ENCODE measurements at regions not wholly inside any gene's neighbourhood (a gene's known extent, or its start where the extent isn't known, plus 50 kb on each side); places are given as distances from the start of the nearest gene placed in this dataset.

DNA sequence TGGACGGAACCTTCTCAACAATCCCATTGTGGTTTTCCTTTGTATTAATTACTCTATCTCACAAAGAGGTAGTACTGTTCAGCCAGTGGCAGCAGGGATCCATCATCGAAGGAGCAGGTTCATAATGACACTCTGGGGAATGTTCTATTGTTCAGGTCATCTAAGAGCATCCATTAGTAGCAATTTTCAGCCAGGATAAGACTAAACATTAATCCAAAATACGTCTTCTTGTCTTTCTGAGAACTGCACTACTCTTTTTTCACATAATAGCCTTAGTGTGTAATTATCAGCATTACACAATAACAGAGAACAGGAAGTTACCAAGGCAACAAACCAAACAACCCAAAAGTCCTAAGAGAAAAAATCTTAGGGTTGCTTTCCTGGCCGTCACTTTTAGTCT is 259.5 kb upstream of the VWC2 start:
- no peak overlapping the region for H3K27ac Mint-ChIP-seq
- Histone ChIP-seq H3K9ac (no peak overlapping the region), H3K4me1 (no peaks in the 10 kb centered on the region), H3K9me3 (ENCODE audit: low read depth) (no peaks in the 10 kb centered on the region), H3K36me3 (no peaks in the 10 kb centered on the region), H2AFZ (replicated peaks) (no peak overlapping the region), H3K79me2 (ENCODE audit: low read depth) (no peaks in the 10 kb centered on the region), H3K4me2 (no peak overlapping the region), H4K20me1 (ENCODE audit: low read depth) (no peaks in the 10 kb centered on the region), H3K27me3 (no peaks in the 10 kb centered on the region), H3K27ac (no peak overlapping the region), H3K4me3 (no peak overlapping the region), H3F3A (ENCODE audit: low read depth) (no peaks in the 10 kb centered on the region)
- H3K4me1 Mint-ChIP-seq = peaks cover 9% of the 10 kb centered on the region
- no peaks in the 10 kb centered on the region for H3K9me3 Mint-ChIP-seq
- TF ChIP-seq EZH2phosphoT487 (IDR thresholded peaks at IDR 0.05) (no peak), EZH2 (IDR thresholded peaks at IDR 0.05) (no peak)
- TF ChIP-seq, protein P1, sequence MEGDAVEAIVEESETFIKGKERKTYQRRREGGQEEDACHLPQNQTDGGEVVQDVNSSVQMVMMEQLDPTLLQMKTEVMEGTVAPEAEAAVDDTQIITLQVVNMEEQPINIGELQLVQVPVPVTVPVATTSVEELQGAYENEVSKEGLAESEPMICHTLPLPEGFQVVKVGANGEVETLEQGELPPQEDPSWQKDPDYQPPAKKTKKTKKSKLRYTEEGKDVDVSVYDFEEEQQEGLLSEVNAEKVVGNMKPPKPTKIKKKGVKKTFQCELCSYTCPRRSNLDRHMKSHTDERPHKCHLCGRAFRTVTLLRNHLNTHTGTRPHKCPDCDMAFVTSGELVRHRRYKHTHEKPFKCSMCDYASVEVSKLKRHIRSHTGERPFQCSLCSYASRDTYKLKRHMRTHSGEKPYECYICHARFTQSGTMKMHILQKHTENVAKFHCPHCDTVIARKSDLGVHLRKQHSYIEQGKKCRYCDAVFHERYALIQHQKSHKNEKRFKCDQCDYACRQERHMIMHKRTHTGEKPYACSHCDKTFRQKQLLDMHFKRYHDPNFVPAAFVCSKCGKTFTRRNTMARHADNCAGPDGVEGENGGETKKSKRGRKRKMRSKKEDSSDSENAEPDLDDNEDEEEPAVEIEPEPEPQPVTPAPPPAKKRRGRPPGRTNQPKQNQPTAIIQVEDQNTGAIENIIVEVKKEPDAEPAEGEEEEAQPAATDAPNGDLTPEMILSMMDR (IDR thresholded peaks at IDR 0.05) = no peak
- DNase-seq (ENCODE audit: low spot score) = no peak
- H3K4me3 Mint-ChIP-seq = no peak overlapping the region
- H3K36me3 Mint-ChIP-seq = no peaks in the 10 kb centered on the region
- no peaks in the 10 kb centered on the region for H3K27me3 Mint-ChIP-seq (ENCODE audit: insufficient read depth, low read depth)

DNA sequence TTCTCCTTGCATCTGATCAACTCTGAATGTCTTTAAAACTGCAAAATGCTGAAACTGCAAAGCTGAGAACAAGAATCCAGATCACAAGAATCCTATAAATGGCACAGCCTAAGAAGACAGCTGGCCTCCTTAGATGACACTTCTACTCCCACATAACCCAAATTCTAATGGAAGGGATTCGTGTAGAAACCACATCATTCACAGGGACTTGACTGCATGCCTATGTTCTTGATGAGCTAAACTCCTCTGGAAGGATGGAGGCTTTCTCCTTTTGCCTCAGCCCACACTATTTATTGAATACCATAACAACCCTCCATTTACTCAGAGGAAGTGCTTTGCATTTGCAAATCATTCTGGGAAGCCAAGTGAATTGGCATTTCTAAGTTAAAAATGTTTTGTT is 252.5 kb upstream of the VWC2 start:
- H3K27ac Mint-ChIP-seq = no peak overlapping the region
- no peak for DNase-seq (ENCODE audit: low spot score)
- no peak overlapping the region for H3K9ac ChIP-seq
- no peaks in the 10 kb centered on the region for H3K9me3 Mint-ChIP-seq
- no peaks in the 10 kb centered on the region for H3K79me2 ChIP-seq (ENCODE audit: low read depth)
- H3K27me3 ChIP-seq = no peaks in the 10 kb centered on the region
- H3K4me3 ChIP-seq = no peak overlapping the region
- H3K4me1 Mint-ChIP-seq = no peaks in the 10 kb centered on the region
- no peak overlapping the region for H3K27ac ChIP-seq
- H3K36me3 ChIP-seq = no peaks in the 10 kb centered on the region
- no peaks in the 10 kb centered on the region for H3K9me3 ChIP-seq (ENCODE audit: low read depth)
- no peaks in the 10 kb centered on the region for H3F3A ChIP-seq (ENCODE audit: low read depth)
- TF ChIP-seq EZH2 (IDR thresholded peaks at IDR 0.05) (no peak), EZH2phosphoT487 (IDR thresholded peaks at IDR 0.05) (no peak)
- TF ChIP-seq, protein P1 (IDR thresholded peaks at IDR 0.05) = no peak
- H3K36me3 Mint-ChIP-seq = no peaks in the 10 kb centered on the region
- no peak overlapping the region for H3K4me3 Mint-ChIP-seq
- no peaks in the 10 kb centered on the region for H3K4me1 ChIP-seq
- no peaks in the 10 kb centered on the region for H3K27me3 Mint-ChIP-seq (ENCODE audit: insufficient read depth, low read depth)
- no peak overlapping the region for H3K4me2 ChIP-seq
- H4K20me1 ChIP-seq (ENCODE audit: low read depth) = no peaks in the 10 kb centered on the region
- no peak overlapping the region for H2AFZ ChIP-seq (replicated peaks)

DNA sequence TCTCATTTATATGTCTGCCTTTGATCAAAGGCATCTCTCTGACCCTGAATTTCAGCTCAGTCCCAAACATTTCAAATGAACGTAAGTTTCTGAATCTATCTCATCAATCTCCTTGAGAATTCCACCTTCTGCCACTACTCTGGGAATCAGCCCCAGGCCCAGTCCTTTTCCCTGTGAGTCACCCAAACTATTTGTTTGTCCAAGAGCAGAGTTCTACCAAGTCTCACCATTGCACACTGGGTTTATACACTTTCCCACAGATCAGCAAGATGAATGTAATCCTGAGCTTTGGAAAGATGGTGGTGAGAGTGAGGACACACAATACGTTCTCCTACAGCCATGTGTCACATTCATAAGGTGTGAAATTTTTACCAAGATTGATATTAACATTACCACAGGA is 251.3 kb upstream of the VWC2 start:
- Mint-ChIP-seq H3K27ac (no peak overlapping the region), H3K36me3 (no peaks in the 10 kb centered on the region), H3K9me3 (no peaks in the 10 kb centered on the region), H3K4me3 (no peak overlapping the region), H3K27me3 (ENCODE audit: insufficient read depth, low read depth) (no peaks in the 10 kb centered on the region), H3K4me1 (no peaks in the 10 kb centered on the region)
- H3F3A ChIP-seq (ENCODE audit: low read depth) = no peaks in the 10 kb centered on the region
- DNase-seq (ENCODE audit: low spot score) = no peak
- no peak overlapping the region for H3K4me2 ChIP-seq
- H3K27ac ChIP-seq = no peak overlapping the region
- no peaks in the 10 kb centered on the region for H3K9me3 ChIP-seq (ENCODE audit: low read depth)
- H3K36me3 ChIP-seq = no peaks in the 10 kb centered on the region
- no peak overlapping the region for H3K4me3 ChIP-seq
- no peaks in the 10 kb centered on the region for H4K20me1 ChIP-seq (ENCODE audit: low read depth)
- no peak for TF ChIP-seq EZH2 (IDR thresholded peaks at IDR 0.05)
- TF ChIP-seq, protein P1 (IDR thresholded peaks at IDR 0.05) = no peak
- no peak for TF ChIP-seq EZH2phosphoT487 (IDR thresholded peaks at IDR 0.05)
- no peaks in the 10 kb centered on the region for H3K79me2 ChIP-seq (ENCODE audit: low read depth)
- H2AFZ ChIP-seq (replicated peaks) = no peak overlapping the region
- H3K9ac ChIP-seq = no peak overlapping the region
- no peaks in the 10 kb centered on the region for H3K4me1 ChIP-seq
- no peaks in the 10 kb centered on the region for H3K27me3 ChIP-seq

DNA sequence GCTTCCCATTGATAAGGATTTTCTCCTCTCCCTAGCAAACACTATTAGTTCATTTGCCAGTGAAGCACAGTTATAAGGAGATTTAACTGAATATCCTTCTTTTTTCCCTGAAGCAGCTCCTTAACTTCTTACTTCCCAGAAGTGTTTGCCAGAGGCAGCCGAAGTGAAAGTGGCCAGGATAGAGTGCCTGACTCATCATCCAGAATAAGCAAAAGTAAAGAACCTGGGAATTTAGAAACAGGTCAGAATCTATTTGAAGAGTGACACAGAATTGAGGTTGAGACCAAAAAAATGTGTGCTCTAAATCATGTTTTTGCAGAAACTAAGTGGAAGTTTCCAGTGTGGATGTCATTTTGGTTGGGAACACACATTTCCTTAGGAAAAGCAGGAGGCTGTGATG is 249.6 kb upstream of the VWC2 start:
- H3K9me3 Mint-ChIP-seq = no peaks in the 10 kb centered on the region
- H3K36me3 Mint-ChIP-seq = no peaks in the 10 kb centered on the region
- Histone ChIP-seq H3K79me2 (ENCODE audit: low read depth) (no peaks in the 10 kb centered on the region), H3K9ac (no peak overlapping the region), H3K27me3 (no peaks in the 10 kb centered on the region), H3K27ac (no peak overlapping the region), H4K20me1 (ENCODE audit: low read depth) (no peaks in the 10 kb centered on the region), H3K4me1 (no peaks in the 10 kb centered on the region), H3K4me2 (no peak overlapping the region), H3F3A (ENCODE audit: low read depth) (no peaks in the 10 kb centered on the region), H3K4me3 (no peak overlapping the region), H2AFZ (replicated peaks) (no peak overlapping the region), H3K36me3 (no peaks in the 10 kb centered on the region), H3K9me3 (ENCODE audit: low read depth) (no peaks in the 10 kb centered on the region)
- no peaks in the 10 kb centered on the region for H3K4me1 Mint-ChIP-seq
- H3K27me3 Mint-ChIP-seq (ENCODE audit: insufficient read depth, low read depth) = no peaks in the 10 kb centered on the region
- no peak overlapping the region for H3K27ac Mint-ChIP-seq
- no peak for DNase-seq (ENCODE audit: low spot score)
- TF ChIP-seq EZH2phosphoT487 (IDR thresholded peaks at IDR 0.05) = no peak
- no peak overlapping the region for H3K4me3 Mint-ChIP-seq
